ENCODE measurements at regions not wholly inside any gene's neighbourhood (a gene's known extent, or its start where the extent isn't known, plus 50 kb on each side); places are given as distances from the start of the nearest gene placed in this dataset.

DNA sequence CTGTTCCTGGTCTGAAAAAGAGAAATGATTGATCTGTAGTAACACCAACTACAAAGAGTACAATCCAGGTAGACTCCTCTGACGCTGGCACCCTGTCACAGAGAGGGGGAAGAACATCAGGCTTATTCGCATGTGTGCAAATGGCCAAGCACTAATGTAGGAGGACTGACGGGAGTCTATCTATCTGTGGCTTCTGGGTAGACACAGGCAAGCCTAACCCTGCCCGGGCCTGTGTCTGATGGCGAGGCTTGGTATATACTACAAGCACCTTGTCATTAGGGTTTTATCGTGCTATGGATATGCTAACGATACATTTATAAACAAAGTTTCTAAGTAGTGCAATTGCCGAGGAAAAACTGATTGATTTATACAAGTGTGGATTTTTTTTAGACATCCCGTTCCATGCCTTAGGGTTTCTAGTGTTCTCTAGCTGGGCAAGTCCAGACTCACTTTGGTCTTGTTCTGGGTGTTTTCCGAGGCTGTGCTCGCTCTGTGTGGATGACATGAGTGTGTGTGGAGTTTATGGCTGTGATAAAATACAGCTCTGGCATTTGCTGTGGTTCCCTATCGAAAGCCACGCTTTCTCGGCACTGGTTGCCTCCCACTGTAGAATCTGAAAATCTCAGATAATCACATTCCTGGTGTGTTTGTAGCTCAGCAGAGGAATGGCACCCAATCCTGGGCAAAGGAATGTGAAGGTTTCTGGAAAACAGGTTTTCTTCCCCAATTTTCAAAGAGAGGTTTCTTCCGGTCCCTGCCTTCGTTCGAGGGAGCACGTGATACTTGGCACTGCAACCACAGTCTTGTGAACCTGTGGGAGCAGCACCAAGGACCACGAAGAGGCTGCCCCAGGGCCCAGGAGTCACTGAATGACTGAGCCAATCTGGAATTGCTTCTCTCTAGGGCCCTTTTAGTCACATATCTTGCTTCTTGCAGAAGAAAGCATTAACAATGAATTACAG is 67.5 kb upstream of the EDN1 start:
- no peak overlapping the region for H3K27ac ChIP-seq (ENCODE audit: insufficient read length, low read depth, low read length)
- no peak overlapping the region for H2BK15ac ChIP-seq (ENCODE audit: low read depth, low read length)
- no peak overlapping the region for H2AFZ ChIP-seq (ENCODE audit: low read length)

More for the DNA sequence above, 67.5 kb upstream of the EDN1 start:
- no peak overlapping the region for H3K4me2 ChIP-seq (ENCODE audit: insufficient read depth, insufficient read length, low read length)
- no peak overlapping the region for H3K14ac ChIP-seq (ENCODE audit: insufficient read depth, low read length)
- no peaks in the 10 kb centered on the region for H4K20me1 ChIP-seq (ENCODE audit: control insufficient read depth, insufficient read depth, insufficient read length)
- no peak for DNase-seq
- no peak overlapping the region for H3T11ph ChIP-seq (ENCODE audit: low read length)
- no peak overlapping the region for H2AK5ac ChIP-seq (ENCODE audit: insufficient read length, low read length)
- Mint-ChIP-seq H3K4me3 (no peak overlapping the region), H3K9me3 (no peaks in the 10 kb centered on the region), H3K27me3 (ENCODE audit: low read depth) (no peaks in the 10 kb centered on the region), H3K27ac (no peak overlapping the region; a peak in 2 of 7 replicates), H3K4me1 (peaks cover 4 to 8% of the 10 kb centered on the region in 2 experiments; a peak in 3 of 4 replicates), H3K36me3 (ENCODE audit: insufficient read depth in 1 of 3, low read depth in 3 of 3) (no peaks in the 10 kb centered on the region)
- H3K27me3 ChIP-seq (ENCODE audit: insufficient read depth, low read length): no peaks in the 10 kb centered on the region
- H4K91ac ChIP-seq (ENCODE audit: insufficient read length, low read depth, low read length): no peak overlapping the region
- H3K18ac ChIP-seq (ENCODE audit: insufficient read length, low read depth, low read length): no peak overlapping the region
- H3K9ac ChIP-seq (ENCODE audit: extremely low read depth, insufficient read length, low read length): no peak overlapping the region
- H2BK5ac ChIP-seq (ENCODE audit: insufficient read length, low read length): no peak overlapping the region
- H3K23ac ChIP-seq (ENCODE audit: insufficient read length, low read depth, low read length): no peak overlapping the region
- H3K79me1 ChIP-seq (ENCODE audit: insufficient read depth, low read depth, low read length, poor library complexity, severe bottlenecking): no peaks in the 10 kb centered on the region
- no peak overlapping the region for H3K56ac ChIP-seq (ENCODE audit: insufficient read length, low read depth, low read length)
- H3K23me2 ChIP-seq (ENCODE audit: insufficient read length, low read depth, low read length, poor library complexity, severe bottlenecking): no peaks in the 10 kb centered on the region
- TF ChIP-seq, protein P1, sequence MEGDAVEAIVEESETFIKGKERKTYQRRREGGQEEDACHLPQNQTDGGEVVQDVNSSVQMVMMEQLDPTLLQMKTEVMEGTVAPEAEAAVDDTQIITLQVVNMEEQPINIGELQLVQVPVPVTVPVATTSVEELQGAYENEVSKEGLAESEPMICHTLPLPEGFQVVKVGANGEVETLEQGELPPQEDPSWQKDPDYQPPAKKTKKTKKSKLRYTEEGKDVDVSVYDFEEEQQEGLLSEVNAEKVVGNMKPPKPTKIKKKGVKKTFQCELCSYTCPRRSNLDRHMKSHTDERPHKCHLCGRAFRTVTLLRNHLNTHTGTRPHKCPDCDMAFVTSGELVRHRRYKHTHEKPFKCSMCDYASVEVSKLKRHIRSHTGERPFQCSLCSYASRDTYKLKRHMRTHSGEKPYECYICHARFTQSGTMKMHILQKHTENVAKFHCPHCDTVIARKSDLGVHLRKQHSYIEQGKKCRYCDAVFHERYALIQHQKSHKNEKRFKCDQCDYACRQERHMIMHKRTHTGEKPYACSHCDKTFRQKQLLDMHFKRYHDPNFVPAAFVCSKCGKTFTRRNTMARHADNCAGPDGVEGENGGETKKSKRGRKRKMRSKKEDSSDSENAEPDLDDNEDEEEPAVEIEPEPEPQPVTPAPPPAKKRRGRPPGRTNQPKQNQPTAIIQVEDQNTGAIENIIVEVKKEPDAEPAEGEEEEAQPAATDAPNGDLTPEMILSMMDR (conservative IDR thresholded peaks at IDR 0.05): no peak
- no peak overlapping the region for H3K4ac ChIP-seq (ENCODE audit: low read depth, low read length)
- H4K8ac ChIP-seq (replicated peaks; ENCODE audit: insufficient read length, low read depth, low read length): no peak overlapping the region
- no peaks in the 10 kb centered on the region for H3K9me3 ChIP-seq (ENCODE audit: control insufficient read depth, low read depth, low read length)
- no peak overlapping the region for H4K5ac ChIP-seq (ENCODE audit: insufficient read length, low read depth, low read length)
- no peak overlapping the region for H2BK20ac ChIP-seq (ENCODE audit: low read depth, low read length, poor library complexity, severe bottlenecking)
- no peak overlapping the region for H2BK12ac ChIP-seq (ENCODE audit: insufficient read length, low read depth, low read length)
- no CpG with 5 or more reads among the region's 19 CpGs for WGBS (ENCODE audit: extremely low coverage, insufficient read length, low lambda C conversion rate)
- H2BK120ac ChIP-seq (ENCODE audit: low read depth, low read length, poor library complexity, severe bottlenecking): no peak overlapping the region
- H3K79me2 ChIP-seq (ENCODE audit: insufficient read depth, low read length): no peaks in the 10 kb centered on the region
- H3K4me1 ChIP-seq (ENCODE audit: insufficient read depth, low read length): no peaks in the 10 kb centered on the region
